SK-N-SH (cell line): ENCODE measurements at regions not wholly inside any gene's neighbourhood (a gene's known extent, or its start where the extent isn't known, plus 50 kb on each side); places are given as distances from the start of the nearest gene placed in this dataset.

Experiments used
- CTCF ChIA-PET: fragments of 300-600, 350-600 bp; formaldehyde crosslinking; extraction: SDS; loops from one replicate; lab custom pipeline; 2021; lab: Yijun Ruan, JAX
- POLR2A ChIA-PET: fragments of 350-600 bp; sonication (Branson Sonifier 250); formaldehyde crosslinking; extraction: SDS; loops from one replicate; lab custom pipeline; 2020; ENCODE audit warnings: antibody characterized with exemption, inconsistent platforms; lab: Yijun Ruan, JAX
- DNase-seq: peaks from one replicate; pipeline ENCODE4 v3.0.0; 2012
- H2AFZ ChIP-seq: fragments of 200-600 bp; sonication (generic); 2 replicates; pipeline ENCODE4 v1.8.1; 2016; ENCODE audit warnings: antibody characterized with exemption, mild to moderate bottlenecking, low read depth
- H3F3A ChIP-seq: fragments of 200-600 bp; sonication (generic); replicated peaks from 2 replicates; pipeline ENCODE3; 2016; ENCODE audit warnings: antibody characterized with exemption, mild to moderate bottlenecking; ENCODE audit not compliant: insufficient read depth
- H3K27ac ChIP-seq, 2 experiments: fragments of 200-500 bp in 1 of 2; fragments of 200-600 bp in 1 of 2; sonication (Bioruptor generic) in 1 of 2; sonication (generic), shearing (Covaris generic) in 1 of 2; 2 replicates each; pipeline versions ENCODE4 v1.5.1 to v1.6.1; 2014 to 2016; ENCODE audit warnings: low read depth in 2 of 2, inconsistent platforms in 1 of 2, low read length in 1 of 2, mild to moderate bottlenecking in 1 of 2, mixed read lengths in 1 of 2
- H3K27me3 ChIP-seq: fragments of 200-600 bp; sonication (generic), shearing (Covaris generic); 2 replicates; pipeline ENCODE4 v1.6.1; 2016; ENCODE audit warnings: mixed run types; ENCODE audit not compliant: insufficient read depth
- H3K36me3 ChIP-seq, 2 experiments: fragments of 200-500 bp in 1 of 2; fragments of 200-600 bp in 1 of 2; sonication (Bioruptor generic) in 1 of 2; sonication (generic) in 1 of 2; replicated peaks in 1 of 2; 2 replicates each; pipeline versions ENCODE3 to v1.5.1; 2014 to 2016; ENCODE audit warnings: low read length in 1 of 2, mild to moderate bottlenecking in 1 of 2; ENCODE audit not compliant: insufficient read depth in 2 of 2, control insufficient read depth in 1 of 2
- H3K4me1 ChIP-seq, 2 experiments: fragments of 200-500 bp in 1 of 2; fragments of 200-600 bp in 1 of 2; sonication (Bioruptor generic) in 1 of 2; sonication (generic), shearing (Covaris generic) in 1 of 2; 2 replicates each; pipeline versions ENCODE4 v1.5.1 to v1.6.1; 2014 to 2016; ENCODE audit warnings: low read depth in 1 of 2, low read length in 1 of 2, mixed run types in 1 of 2; ENCODE audit not compliant: insufficient read depth in 2 of 2, control insufficient read depth in 1 of 2
- H3K4me2 ChIP-seq: fragments of 200-600 bp; sonication (generic), shearing (Covaris generic); 2 replicates; pipeline ENCODE4 v1.6.1; 2017; ENCODE audit warnings: mixed run types
- H3K4me3 ChIP-seq, 2 experiments: fragments of 200-500 bp in 1 of 2; fragments of 200-600 bp in 1 of 2; sonication (Bioruptor generic) in 1 of 2; sonication (generic), shearing (Covaris generic) in 1 of 2; 2 replicates each; pipeline versions ENCODE4 v1.5.1 to v1.8.1; 2014 to 2016; ENCODE audit warnings: low read depth in 2 of 2, inconsistent platforms in 1 of 2, low read length in 1 of 2, mild to moderate bottlenecking in 1 of 2, mixed read lengths in 1 of 2, moderate library complexity in 1 of 2
- H3K79me2 ChIP-seq: fragments of 200-600 bp; sonication (generic); 2 replicates; pipeline ENCODE4 v1.8.1; 2017; ENCODE audit warnings: mild to moderate bottlenecking; ENCODE audit not compliant: insufficient read depth
- H3K9ac ChIP-seq: fragments of 200-600 bp; sonication (generic); 2 replicates; pipeline ENCODE4 v1.6.1; 2017; ENCODE audit warnings: mixed run types
- H3K9me2 ChIP-seq: fragments of 200-600 bp; sonication (generic); 2 replicates; pipeline ENCODE4 v1.6.1; 2017; ENCODE audit warnings: mixed run types
- H3K9me3 ChIP-seq: fragments of 200-600 bp; sonication (generic); 2 replicates; pipeline ENCODE4 v1.6.1; 2017; ENCODE audit warnings: mixed run types, mild to moderate bottlenecking, moderate library complexity
- H4K20me1 ChIP-seq: fragments of 200-600 bp; sonication (generic); 2 replicates; pipeline ENCODE4 v1.6.1; 2017; ENCODE audit warnings: mild to moderate bottlenecking, mixed run types; ENCODE audit not compliant: insufficient read depth
- CTCF ChIP-seq: fragments of 200-600 bp; sonication (generic); IDR thresholded peaks from 2 replicates; pipeline ENCODE4 v1.6.1; 2017; ENCODE audit warnings: antibody characterized with exemption, mild to moderate bottlenecking, moderate library complexity
- ELF1 ChIP-seq: IDR thresholded peaks from 2 replicates; pipeline ENCODE4 v1.4.0; 2012
- EZH2phosphoT487 ChIP-seq: fragments of 200-600 bp; sonication (generic); IDR thresholded peaks from 2 replicates; pipeline ENCODE4 v1.6.1; 2017; ENCODE audit warnings: low read depth, mixed run types, mild to moderate bottlenecking, antibody characterized with exemption, moderate library complexity, borderline replicate concordance
- FOSL2 ChIP-seq: IDR thresholded peaks from 2 replicates; pipeline ENCODE4 v1.4.0; 2012; ENCODE audit warnings: low read depth, mild to moderate bottlenecking, moderate library complexity, borderline replicate concordance
- IRF3 ChIP-seq: fragments of 150-350 bp; IDR thresholded peaks from 2 replicates; pipeline ENCODE4 v1.6.1; 2016; ENCODE audit warnings: mild to moderate bottlenecking, low read depth, low read length
- MEF2A ChIP-seq: IDR thresholded peaks from 2 replicates; pipeline ENCODE4 v1.4.0; 2012; ENCODE audit warnings: low read depth, borderline replicate concordance
- REST ChIP-seq: IDR thresholded peaks from 2 replicates; pipeline ENCODE4 v1.6.1; 2012; ENCODE audit warnings: mild to moderate bottlenecking, low read depth, low read length, moderate library complexity
- RFX5 ChIP-seq: IDR thresholded peaks from 2 replicates; pipeline ENCODE4 v1.6.1; 2012; ENCODE audit warnings: mild to moderate bottlenecking, improper control_type of control experiment, low read length
- SIN3A ChIP-seq: IDR thresholded peaks from 2 replicates; pipeline ENCODE4 v1.6.1; 2012; ENCODE audit warnings: low read depth, mild to moderate bottlenecking, low read length, moderate library complexity, borderline replicate concordance
- TAF1 ChIP-seq: IDR thresholded peaks from 2 replicates; pipeline ENCODE4 v1.6.1; 2012; ENCODE audit warnings: low read depth, mild to moderate bottlenecking, low read length, moderate library complexity, borderline replicate concordance
- TEAD4 ChIP-seq: IDR thresholded peaks from 2 replicates; pipeline ENCODE4 v1.4.0; 2012; ENCODE audit warnings: mild to moderate bottlenecking, borderline replicate concordance; ENCODE audit not compliant: insufficient read depth
- USF1 ChIP-seq: IDR thresholded peaks from 2 replicates; pipeline ENCODE4 v1.4.0; 2012; ENCODE audit warnings: low read depth, borderline replicate concordance
- WGBS: methylation state at CpG from one replicate; pipeline ENCODE4 v1.1.6; 2017; ENCODE audit warnings: low lambda C conversion rate; 5-methylcytosine and 5-hydroxymethylcytosine counted together
- TF ChIP-seq, protein P1 (sequence below): IDR thresholded peaks from 2 replicates; pipeline ENCODE4 v1.4.0; 2012; ENCODE audit warnings: low read depth
- TF ChIP-seq, protein P2 (sequence below): IDR thresholded peaks from 2 replicates; pipeline ENCODE4 v1.4.0; 2012; ENCODE audit warnings: low read depth, borderline replicate concordance

DNA sequence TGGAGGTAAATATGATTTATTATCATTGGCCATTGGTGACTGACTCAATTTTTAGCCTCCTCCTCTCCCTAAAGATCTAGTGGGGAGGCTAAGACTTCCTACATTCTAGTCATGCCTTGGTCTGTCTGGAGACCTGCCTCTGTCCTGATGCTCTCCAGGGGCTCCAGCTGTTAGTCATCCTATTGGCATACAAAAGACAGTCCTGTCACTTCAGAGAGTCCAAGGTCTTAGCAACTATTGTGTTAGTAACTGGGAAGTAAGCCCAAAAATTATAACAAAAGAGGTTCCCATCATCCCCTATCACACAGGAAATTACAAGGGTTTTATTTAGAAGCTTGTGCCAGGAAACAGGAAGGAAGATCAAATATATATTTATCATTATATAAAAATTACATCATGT, 400.6 kb upstream of the VSTM2A start (continued):
- no peak for TF ChIP-seq IRF3
- TF ChIP-seq SIN3A, result no peak
- no peak for TF ChIP-seq USF1
- no peak for TF ChIP-seq CTCF
- no peak for TF ChIP-seq RFX5
- TF ChIP-seq, protein P1, sequence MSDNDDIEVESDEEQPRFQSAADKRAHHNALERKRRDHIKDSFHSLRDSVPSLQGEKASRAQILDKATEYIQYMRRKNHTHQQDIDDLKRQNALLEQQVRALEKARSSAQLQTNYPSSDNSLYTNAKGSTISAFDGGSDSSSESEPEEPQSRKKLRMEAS, result no peak
- no peak for TF ChIP-seq TEAD4

DNA sequence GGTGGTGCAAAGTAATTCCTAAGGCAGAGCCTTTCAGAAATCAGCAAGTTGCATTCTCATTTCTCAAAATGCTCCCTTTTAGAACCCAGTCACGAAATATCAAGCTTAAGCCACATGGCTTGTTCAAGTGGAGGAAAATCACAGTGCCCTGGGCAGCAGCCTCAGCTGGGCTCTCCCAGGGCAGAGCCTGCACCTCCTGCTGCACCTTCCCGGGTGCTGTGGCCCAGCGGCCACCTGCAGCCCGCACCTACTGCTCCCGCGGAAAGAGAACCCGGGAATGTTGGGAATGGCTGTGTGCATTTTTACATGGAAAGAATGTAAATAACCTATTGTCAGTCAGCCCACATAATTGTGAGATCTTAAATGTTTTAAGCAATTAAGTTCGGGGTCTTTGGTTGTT, 396.5 kb upstream of the VSTM2A start:
- no peak overlapping the region for H3K9ac ChIP-seq
- WGBS, result 44% methylated on average over 8 of the region's 8 CpGs
- DNase-seq, result no peak
- no peaks in the 10 kb centered on the region for H4K20me1 ChIP-seq
- no peak overlapping the region for H3K4me3 ChIP-seq
- H3K79me2 ChIP-seq, result no peaks in the 10 kb centered on the region
- H3K9me2 ChIP-seq, result no peaks in the 10 kb centered on the region
- no peak overlapping the region for H3K4me2 ChIP-seq
- H3K27ac ChIP-seq, result no peak overlapping the region
- H3F3A ChIP-seq, result no peaks in the 10 kb centered on the region
- H3K36me3 ChIP-seq, result no peaks in the 10 kb centered on the region
- no peaks in the 10 kb centered on the region for H3K27me3 ChIP-seq
- ChIA-PET POLR2A (no interaction called here), CTCF (no interaction called here)
- no peak overlapping the region for H2AFZ ChIP-seq
- no peaks in the 10 kb centered on the region for H3K4me1 ChIP-seq
- TF ChIP-seq TAF1 (no peak), REST (no peak), RFX5 (no peak), USF1 (no peak), FOSL2 (no peak), ELF1 (no peak), CTCF (no peak), EZH2phosphoT487 (no peak), MEF2A (no peak), IRF3 (no peak)
- TF ChIP-seq, protein P2, sequence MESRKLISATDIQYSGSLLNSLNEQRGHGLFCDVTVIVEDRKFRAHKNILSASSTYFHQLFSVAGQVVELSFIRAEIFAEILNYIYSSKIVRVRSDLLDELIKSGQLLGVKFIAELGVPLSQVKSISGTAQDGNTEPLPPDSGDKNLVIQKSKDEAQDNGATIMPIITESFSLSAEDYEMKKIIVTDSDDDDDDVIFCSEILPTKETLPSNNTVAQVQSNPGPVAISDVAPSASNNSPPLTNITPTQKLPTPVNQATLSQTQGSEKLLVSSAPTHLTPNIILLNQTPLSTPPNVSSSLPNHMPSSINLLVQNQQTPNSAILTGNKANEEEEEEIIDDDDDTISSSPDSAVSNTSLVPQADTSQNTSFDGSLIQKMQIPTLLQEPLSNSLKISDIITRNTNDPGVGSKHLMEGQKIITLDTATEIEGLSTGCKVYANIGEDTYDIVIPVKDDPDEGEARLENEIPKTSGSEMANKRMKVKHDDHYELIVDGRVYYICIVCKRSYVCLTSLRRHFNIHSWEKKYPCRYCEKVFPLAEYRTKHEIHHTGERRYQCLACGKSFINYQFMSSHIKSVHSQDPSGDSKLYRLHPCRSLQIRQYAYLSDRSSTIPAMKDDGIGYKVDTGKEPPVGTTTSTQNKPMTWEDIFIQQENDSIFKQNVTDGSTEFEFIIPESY, result no peak
- TF ChIP-seq, protein P1, result no peak
- no peaks in the 10 kb centered on the region; the same call in 1 of the 2 replicates for H3K9me3 ChIP-seq
